GM19328 (cell line): ENCODE measurements at regions not wholly inside any gene's neighbourhood (a gene's known extent, or its start where the extent isn't known, plus 50 kb on each side); places are given as distances from the start of the nearest gene placed in this dataset.
"Not testable (repeated sequence)": the region's sequence is repeated elsewhere in the genome, so short reads cannot be mapped to it uniquely, and the experiment has no call there.

ENCODE experiments used
- ATAC-seq: cut with Tn5 transposase; IDR thresholded peaks from one replicate; pipeline ENCODE4 v1.9.1; 2021; ENCODE audit warnings: mild to moderate bottlenecking, moderate library complexity; ENCODE audit not compliant: unreplicated experiment

DNA sequence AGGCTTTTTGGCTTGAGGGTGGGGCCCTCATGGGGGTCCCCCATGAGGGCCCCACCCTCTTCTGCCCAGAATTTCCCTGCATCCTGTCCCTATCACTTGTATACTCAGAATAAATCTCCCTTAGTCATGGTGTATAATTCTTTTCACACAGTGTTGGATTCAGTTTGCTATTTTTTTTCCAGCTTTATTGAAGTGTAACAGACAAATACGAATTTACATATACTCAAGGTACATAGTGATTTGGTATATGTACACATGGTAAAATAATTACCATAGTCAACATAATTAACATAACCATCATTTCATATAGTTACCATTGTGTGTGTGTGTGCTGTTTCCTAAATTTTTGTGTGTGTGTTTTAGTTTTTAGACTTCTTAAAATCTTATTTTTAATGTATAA lies 289.4 kb downstream of the CNTNAP3B start:
- ATAC-seq: not testable (repeated sequence)

DNA sequence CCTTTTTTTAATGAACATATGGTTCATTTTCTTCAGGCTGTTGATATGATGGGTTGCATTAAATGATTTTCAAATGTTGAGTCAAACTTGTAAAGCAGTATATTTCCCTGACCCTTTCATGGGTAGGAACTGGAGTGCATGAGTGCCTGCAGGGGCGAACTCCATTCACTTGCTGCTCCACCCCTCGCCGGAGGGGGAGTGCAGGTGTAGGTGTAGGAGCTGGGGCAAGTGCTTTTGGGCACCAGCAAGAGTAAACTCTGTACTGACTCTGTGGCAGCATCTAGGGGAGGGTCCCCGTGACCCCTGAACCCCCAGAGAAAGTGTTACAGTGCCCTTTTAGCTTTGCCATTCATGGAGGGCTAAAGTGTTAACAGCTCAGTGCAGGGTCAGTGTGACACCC lies 290.3 kb downstream of the CNTNAP3B start:
- ATAC-seq: not testable (repeated sequence)

DNA sequence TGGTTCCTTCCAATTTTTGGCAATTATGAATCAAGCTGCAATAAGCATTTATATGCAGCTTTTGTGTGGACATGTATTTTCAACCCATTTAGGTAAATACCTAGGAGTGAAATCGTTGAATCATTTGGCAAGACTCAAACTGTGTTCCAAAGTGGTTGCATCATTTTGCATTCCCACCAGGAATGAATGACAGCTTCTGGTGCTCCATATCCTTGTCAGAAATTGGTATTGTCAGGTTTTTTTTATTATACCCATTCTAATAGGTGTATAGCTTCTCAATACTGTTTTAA lies 290.7 kb downstream of the CNTNAP3B start:
- not testable (repeated sequence) for ATAC-seq

DNA sequence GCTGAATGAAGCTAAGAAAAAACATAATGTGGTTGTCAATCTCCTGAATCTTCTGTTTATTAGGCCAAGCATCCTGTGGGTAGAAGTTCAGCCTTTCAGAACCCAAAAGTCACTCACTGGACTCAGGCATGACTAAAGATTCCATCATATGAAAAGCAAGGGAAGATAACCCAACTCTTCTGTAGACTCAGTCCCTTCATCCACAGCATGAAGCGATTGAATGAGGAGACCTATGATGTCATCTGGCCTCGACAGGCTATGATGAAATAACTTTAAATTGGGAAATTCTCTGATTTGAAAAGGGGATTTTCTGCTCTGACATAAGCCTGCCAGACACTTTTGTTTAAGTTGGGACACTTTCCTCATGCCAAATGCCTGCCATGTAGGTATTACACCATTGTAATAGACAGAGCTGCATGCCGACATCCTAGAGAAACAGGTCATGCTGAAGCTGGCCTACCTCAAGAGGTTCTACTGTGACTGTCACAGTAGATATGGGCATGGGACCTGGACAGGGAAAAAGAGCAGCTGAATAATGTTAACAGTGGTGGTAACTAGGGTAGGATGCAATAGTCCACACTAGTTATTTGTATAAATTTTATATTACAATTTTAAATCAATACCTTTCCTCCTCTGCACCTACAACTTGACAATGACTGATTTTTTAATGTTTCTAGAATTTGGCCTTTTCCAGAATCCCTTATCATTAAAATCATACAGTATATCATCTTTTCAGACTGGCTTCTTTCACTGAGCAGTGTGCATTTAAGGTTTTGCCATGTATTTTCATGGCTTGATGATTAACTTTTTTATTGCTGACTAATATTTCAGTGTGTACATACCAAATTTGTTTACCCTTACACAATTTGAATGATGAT lies 291.3 kb downstream of the CNTNAP3B start:
- not testable (repeated sequence) for ATAC-seq

DNA sequence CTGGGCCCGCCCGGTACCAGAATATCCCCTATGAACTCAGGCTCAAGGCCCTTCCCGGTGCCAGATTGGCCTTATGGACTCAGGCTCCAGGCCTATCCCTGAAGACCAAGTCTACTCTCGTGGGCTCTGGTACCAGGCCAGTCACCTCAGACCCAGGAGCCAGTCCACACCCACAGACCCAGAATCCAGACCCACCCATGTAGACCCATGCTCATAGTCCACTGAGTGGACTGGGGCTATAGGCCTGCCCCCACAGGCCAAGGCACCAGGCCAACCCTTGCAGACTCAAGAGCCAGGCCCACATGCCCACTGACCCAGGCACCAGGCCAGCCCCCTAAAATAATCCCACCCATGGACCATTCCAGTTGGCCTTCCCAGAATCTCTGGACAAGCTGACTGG lies 296.1 kb downstream of the CNTNAP3B start:
- ATAC-seq: not testable (repeated sequence)

DNA sequence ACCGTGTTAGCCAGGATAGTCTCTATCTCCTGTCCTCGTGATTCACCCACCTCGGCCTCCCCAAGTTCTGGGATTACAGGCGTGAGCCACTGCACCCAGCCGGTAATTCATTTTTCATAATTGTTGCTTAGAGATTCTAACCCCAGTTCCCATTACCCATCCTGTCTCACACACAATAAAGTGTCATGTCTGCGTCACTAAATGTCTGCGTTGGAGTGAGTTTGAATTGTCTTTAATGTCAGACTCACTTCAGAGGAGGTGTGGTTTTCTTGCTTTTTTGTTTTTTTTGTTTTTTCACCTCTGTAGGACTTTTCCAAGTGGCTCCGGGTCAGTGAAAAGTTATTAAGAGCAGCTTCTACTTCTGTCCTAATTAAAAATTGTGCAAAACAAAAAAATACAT lies 304.5 kb downstream of the CNTNAP3B start:
- ATAC-seq: not testable (repeated sequence)

DNA sequence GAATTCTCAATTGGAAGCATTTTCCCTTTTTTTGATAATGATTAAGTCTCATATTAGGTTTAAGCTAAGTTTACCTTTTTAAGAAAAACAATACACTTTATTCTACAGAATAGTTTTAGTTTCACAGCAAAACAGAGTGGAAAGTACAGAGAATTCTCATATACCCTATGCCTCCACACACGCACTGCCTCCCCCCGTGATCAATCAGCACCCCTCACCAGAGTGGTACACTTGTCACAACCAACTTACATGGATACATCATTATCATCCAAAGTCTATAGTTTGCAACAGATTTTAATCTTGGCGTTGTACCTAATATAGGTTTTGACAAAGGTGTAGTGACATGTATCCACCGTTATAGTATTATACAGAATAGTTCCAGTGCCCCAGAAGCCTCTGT lies 326.5 kb downstream of the CNTNAP3B start:
- ATAC-seq: not testable (repeated sequence)

DNA sequence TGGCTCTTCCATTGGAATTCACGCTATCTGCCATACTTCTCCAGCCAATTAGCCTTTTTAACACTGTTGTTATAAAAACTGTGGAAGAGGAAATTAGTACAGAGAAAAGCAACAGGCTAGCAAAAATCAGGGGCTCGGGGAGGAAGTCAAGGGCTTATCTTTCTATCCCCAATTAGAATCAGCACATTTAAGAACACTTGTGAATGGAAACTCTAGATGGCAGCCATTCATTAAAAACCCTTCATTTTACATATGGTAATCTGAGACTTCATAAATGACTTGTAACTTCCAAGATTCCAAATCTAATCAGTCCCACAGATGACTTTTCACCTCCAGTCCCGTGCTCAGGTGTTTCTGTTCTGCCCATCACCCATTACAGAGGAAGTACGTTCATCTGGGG lies 330.5 kb downstream of the CNTNAP3B start:
- not testable (repeated sequence) for ATAC-seq

DNA sequence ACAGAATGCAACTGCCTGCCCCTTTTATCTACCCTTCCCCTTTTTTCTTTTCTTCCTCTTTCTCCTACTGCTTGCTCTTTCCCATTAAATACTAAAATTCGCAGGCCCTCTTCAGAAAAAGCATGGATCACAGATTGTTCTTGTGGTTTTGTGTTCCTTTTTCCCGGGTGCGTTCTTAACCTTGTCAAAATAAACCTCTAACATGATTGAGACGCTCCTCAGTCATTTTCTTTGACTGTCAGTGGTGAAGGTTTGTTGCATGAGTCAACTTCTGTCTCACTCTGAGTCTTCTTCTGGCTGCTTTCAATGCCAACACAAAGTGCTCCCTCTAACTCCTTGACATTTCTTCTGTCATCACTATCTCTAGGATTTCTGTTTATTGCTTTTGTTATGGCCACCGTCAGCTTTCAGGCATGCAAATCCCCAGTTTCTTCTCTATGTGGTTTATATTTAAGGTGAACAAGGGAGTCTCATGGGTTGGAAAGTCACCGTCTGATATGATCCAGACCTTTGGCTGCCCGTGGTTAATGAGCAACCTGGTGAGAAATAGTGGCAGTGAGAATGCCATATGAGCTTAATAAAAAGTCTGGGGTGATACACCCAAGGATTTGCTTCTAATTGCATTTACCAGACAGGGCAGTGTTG lies 338.4 kb downstream of the CNTNAP3B start:
- not testable (repeated sequence) for ATAC-seq

DNA sequence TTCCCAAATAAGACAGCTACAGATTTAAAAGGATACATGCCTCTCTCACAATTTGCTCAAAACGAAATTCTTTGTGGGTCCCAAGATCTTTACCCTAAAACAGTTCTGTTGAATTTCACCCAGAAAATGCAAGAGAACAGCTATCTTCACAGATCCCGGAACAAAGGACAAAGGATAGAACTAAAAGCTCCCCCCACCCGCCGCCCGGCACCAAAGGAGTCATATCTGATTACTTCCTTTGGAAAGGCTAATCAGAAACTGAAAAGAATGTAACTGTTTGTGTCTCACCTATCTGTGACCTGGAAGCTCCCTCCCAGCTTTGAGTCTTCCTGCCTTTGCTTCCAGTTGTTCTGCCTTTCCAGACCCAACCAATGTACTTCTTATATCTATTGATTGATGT lies 339.2 kb downstream of the CNTNAP3B start:
- not testable (repeated sequence) for ATAC-seq

DNA sequence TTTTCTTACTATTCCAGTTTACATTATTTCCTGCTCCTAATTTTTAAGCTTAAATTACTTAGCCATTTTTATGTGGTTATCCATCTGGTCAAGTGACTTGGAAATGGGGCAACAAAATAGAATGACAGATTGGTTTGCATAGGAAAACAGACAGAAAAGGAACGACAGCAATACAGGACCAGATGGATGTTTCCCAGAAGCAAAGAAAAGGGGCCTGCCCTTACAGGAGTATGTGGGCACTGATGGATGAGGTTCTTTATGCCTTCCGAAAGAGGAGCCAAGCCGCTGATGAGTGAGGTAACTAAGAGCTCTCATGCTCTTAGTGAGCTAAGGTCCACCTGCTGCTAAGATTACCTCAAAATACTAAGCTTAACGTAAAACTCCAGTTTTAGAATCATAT lies 339.8 kb downstream of the CNTNAP3B start:
- ATAC-seq: not testable (repeated sequence)

DNA sequence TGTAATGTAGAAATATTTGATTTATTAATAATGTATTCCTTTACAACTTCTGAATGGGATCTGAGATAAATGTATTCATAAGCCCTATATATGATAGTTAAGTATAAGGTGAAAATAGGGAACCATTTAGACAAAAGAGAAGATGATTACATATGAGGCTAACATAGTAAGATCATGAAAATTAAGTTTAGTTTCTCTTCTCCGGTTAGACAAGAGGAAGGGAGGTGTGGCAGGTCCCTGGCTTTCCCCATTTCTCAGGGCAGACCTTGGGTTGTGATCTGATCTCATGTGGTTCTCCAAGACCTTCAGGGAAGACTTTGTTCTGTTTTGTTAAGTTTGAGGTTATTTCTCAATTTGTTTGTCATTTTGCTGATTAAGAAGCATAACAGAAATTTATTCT lies 341.3 kb downstream of the CNTNAP3B start:
- not testable (repeated sequence) for ATAC-seq

DNA sequence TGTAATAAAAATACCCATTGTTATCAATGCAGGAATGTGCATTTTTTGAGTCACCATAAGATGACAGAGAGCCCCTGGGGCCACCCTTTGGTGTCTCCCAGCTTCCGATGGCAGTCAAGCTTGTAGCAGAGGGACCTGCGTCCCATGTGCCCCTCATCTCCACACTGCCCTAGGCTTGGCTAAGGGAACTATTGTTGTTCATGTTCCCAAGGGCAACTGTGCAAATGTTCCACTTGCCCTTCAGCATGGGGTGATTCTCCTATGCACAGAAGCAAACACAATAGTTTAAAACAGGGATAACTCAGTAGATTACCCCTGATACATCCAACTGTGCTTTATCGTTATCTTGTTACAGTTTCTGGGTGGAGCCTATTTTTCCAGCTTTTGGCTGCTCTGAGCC lies 342.0 kb downstream of the CNTNAP3B start:
- not testable (repeated sequence) for ATAC-seq

DNA sequence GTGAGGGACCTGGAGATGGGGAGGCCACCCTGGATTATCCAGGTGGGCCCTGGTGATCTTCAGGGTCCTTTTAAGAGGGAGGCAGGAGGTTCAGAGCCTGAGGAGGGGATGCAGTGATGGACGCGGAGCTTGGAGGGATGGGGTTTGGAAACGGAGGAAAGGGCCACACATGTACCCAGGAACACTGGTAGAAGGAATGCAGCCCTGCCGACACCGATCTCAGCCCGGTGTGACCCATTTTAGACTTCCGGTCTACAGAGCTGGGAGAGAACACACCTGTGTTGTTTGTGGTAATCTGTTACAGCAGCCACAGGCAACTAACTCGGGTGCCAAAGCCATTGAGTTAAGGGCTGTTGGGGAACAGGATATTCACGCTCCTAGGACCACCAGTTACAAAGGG lies 345.2 kb downstream of the CNTNAP3B start:
- not testable (repeated sequence) for ATAC-seq

DNA sequence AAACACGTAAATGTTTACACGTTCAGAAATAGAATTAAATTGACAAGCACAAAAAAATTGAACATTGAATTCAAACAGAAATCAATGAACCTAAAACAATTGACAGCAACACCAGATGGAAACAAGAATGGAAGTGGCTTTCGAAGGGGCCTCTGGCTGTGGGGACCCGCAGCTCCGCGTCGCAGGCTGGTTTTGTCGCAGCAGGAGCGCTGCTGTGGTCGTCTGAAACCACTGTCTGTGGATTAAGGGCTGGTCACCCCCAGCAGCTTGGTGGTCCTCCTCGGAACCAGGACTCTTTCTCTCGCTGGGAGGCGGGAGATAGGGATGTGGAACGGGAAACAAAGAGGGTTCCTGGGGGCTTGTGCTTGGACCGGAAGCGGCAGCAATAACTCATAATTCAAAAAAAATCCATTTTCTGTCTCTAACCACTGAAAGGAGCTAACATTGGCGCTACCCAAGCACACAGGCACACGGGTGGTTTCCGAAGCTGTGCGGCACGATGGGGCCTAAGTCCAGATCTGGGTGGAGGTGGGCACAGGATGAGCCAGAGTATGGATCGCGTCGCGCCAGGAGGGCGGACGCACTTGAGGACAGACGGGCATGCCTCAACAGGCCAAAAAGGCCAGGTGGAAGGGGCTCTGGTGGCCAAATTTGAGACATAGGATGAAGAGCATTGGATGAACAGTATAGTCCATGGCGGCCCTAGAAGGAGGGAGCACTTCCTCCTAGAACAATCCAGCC lies 346.0 kb downstream of the CNTNAP3B start:
- ATAC-seq: not testable (repeated sequence)

DNA sequence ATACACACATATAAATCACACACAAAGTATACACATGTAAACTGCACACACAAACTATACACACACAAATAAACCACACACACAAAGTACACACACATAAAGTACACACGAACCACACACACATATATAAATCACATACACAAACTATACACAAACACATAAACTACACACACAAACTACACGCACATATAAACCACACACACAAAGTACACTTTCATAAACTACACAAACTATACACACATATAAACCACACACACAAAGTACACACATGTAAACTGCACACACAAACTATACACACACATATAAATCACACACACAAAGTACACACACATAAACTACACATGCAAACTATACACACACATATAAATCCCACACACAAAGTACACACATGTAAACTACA lies 347.3 kb downstream of the CNTNAP3B start:
- ATAC-seq: not testable (repeated sequence)

DNA sequence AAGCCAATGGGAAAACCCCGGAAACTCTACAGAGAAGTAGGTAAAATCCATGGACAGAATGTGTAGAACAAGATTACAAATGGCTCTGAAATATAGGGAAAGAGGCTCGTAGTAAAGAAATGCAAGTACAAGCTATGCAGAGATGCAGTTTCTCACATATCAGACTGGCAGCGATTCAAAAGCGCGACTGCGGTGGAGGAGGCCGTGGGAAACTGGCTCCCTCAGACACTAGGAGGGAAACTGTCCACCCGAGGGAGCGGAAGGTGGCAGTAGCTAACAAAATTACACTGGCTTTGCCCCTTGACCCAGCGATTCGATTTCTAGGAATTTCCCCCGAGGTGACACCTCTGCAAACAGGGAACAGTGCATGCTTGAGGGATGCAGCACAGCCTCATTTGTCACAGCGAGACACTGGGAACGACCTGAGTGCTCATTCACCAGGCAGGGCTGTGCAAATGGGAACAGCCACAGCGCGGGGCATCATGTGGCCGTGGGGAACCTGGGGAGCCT lies 349.3 kb downstream of the CNTNAP3B start:
- ATAC-seq: not testable (repeated sequence)

DNA sequence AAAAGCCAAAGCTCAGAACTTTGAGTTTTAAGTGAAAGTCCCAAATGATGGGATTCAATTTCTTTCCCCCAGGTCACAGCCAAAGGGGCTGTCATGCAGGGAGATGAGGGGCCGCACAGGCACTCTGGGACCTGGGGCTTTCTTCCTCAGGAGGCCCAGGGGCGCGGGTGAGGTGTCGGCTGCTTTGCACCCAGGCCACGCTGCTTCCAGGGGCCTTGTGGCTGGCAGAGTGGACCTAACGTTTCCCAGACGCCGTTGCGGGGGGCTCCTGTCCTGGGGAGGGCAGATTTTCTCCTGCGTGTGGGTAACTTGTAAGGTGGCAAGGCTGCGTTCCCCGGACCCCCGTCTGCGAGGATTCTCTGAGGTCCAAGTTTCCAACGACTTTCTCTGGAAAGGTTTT lies 350.0 kb downstream of the CNTNAP3B start:
- ATAC-seq: not testable (repeated sequence)

DNA sequence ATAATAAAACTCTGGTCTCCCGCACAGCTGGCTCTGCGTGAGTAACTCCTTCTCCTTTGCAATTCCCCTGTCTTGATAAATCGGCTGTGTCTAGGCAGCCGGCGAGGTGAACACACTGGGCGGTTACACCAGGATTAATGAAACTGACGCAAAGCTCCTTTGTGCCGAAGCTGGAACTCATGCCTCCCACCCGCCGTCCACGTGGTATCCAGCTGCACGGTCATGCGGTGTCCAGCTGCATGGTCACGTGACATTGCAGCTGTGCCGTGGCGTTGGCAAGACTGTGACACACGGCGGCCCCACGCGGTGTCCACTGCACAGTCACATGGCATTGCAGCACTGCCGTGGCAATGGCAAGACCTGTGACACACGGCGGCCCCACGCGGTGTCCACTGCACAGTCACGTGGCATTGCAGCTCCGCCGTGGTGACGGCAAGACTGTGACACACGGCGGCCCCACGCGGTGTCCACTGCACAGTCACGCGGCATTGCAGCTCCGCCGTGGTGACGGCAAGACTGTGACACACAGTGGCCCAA lies 350.6 kb downstream of the CNTNAP3B start:
- ATAC-seq: not testable (repeated sequence)

DNA sequence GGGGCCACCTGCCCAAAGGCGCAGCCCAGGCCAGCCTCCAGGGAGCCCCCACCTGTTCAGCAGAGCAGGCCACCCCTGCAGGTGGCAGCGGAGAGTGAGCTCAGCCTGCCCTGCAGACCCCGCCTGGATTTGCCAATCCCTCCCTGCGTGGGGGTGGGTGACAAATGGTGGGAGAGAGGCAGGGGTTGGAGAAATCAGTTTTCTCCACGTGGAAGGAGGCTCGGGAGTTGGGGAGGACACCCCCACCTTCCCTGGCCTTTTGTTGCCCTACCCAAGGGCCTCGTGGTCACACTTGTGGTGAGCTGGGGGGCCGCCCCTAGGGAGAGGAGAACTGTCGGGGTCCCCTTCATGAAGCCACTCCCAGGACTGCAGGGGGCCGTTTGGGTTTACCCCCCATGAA lies 351.7 kb downstream of the CNTNAP3B start:
- not testable (repeated sequence) for ATAC-seq

DNA sequence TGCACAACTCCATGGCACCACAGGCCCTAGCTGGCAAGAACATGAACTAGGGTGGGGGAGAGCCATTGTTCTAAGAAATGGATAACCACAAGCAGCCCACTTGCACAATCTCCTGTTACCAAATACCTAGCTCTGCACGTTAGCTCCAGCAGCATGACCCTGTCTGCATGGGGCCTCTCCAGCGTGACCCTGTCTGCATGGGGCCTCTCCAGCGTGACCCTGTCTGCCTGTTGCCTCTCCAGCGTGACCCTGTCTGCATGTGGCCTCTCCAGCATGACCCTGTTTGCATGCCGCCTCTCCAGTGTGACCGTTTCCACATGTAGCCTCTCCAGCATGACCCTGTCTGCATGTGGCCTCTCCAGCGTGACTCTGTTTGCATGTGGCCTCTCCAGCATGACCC lies 356.7 kb downstream of the CNTNAP3B start:
- ATAC-seq: not testable (repeated sequence)
